ENCODE measurements at regions not wholly inside any gene's neighbourhood (a gene's known extent, or its start where the extent isn't known, plus 50 kb on each side); places are given as distances from the start of the nearest gene placed in this dataset.
"Not testable (repeated sequence)": the region's sequence is repeated elsewhere in the genome, so short reads cannot be mapped to it uniquely, and the experiment has no call there.

- peak in 1 of 2 experiments; percentile 23; a peak in 1 of 4 replicates for TF ChIP-seq CTCF (conservative IDR thresholded peaks at IDR 0.05; ENCODE audit: low read depth in 2 of 2)
- TF ChIP-seq EZH2 (IDR thresholded peaks at IDR 0.05; ENCODE audit: low read depth, unreplicated experiment); CREB1 (CRISPR knock-in tag; IDR thresholded peaks at IDR 0.05; ENCODE audit: low read depth); POLR2AphosphoS5 (IDR thresholded peaks at IDR 0.05; ENCODE audit: low read depth); NANOG (IDR thresholded peaks at IDR 0.05; ENCODE audit: borderline replicate concordance); ZNF114 (CRISPR knock-in tag; IDR thresholded peaks at IDR 0.05); JUNB (IDR thresholded peaks at IDR 0.05; ENCODE audit: unreplicated experiment); REST (IDR thresholded peaks at IDR 0.05; ENCODE audit: unreplicated experiment); EZH2phosphoT487 (IDR thresholded peaks at IDR 0.05; ENCODE audit: unreplicated experiment); ETS1 (IDR thresholded peaks at IDR 0.05); STAT1 (IDR thresholded peaks at IDR 0.05; ENCODE audit: unreplicated experiment); ZNF331 (CRISPR knock-in tag; IDR thresholded peaks at IDR 0.05; ENCODE audit: low read depth): not testable (repeated sequence)
- TF ChIP-seq, protein P1, sequence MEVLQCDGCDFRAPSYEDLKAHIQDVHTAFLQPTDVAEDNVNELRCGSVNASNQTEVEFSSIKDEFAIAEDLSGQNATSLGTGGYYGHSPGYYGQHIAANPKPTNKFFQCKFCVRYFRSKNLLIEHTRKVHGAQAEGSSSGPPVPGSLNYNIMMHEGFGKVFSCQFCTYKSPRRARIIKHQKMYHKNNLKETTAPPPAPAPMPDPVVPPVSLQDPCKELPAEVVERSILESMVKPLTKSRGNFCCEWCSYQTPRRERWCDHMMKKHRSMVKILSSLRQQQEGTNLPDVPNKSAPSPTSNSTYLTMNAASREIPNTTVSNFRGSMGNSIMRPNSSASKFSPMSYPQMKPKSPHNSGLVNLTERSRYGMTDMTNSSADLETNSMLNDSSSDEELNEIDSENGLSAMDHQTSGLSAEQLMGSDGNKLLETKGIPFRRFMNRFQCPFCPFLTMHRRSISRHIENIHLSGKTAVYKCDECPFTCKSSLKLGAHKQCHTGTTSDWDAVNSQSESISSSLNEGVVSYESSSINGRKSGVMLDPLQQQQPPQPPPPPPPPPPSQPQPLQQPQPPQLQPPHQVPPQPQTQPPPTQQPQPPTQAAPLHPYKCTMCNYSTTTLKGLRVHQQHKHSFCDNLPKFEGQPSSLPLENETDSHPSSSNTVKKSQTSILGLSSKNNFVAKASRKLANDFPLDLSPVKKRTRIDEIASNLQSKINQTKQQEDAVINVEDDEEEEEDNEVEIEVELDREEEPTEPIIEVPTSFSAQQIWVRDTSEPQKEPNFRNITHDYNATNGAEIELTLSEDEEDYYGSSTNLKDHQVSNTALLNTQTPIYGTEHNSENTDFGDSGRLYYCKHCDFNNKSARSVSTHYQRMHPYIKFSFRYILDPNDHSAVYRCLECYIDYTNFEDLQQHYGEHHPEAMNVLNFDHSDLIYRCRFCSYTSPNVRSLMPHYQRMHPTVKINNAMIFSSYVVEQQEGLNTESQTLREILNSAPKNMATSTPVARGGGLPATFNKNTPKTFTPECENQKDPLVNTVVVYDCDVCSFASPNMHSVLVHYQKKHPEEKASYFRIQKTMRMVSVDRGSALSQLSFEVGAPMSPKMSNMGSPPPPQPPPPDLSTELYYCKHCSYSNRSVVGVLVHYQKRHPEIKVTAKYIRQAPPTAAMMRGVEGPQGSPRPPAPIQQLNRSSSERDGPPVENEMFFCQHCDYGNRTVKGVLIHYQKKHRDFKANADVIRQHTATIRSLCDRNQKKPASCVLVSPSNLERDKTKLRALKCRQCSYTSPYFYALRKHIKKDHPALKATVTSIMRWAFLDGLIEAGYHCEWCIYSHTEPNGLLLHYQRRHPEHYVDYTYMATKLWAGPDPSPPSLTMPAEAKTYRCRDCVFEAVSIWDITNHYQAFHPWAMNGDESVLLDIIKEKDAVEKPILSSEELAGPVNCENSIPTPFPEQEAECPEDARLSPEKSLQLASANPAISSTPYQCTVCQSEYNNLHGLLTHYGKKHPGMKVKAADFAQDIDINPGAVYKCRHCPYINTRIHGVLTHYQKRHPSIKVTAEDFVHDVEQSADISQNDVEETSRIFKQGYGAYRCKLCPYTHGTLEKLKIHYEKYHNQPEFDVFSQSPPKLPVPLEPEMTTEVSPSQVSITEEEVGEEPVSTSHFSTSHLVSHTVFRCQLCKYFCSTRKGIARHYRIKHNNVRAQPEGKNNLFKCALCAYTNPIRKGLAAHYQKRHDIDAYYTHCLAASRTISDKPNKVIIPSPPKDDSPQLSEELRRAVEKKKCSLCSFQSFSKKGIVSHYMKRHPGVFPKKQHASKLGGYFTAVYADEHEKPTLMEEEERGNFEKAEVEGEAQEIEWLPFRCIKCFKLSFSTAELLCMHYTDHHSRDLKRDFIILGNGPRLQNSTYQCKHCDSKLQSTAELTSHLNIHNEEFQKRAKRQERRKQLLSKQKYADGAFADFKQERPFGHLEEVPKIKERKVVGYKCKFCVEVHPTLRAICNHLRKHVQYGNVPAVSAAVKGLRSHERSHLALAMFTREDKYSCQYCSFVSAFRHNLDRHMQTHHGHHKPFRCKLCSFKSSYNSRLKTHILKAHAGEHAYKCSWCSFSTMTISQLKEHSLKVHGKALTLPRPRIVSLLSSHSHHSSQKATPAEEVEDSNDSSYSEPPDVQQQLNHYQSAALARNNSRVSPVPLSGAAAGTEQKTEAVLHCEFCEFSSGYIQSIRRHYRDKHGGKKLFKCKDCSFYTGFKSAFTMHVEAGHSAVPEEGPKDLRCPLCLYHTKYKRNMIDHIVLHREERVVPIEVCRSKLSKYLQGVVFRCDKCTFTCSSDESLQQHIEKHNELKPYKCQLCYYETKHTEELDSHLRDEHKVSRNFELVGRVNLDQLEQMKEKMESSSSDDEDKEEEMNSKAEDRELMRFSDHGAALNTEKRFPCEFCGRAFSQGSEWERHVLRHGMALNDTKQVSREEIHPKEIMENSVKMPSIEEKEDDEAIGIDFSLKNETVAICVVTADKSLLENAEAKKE (CRISPR knock-in tag; IDR thresholded peaks at IDR 0.05): not testable (repeated sequence)
Measured at GRCh38 chr4:28112691-28113335, 1252.2 kb downstream of the STIM2 start.
